Parathyroid adenoma (tissue), 2 donors: ENCODE measurements at regions not wholly inside any gene's neighbourhood (a gene's known extent, or its start where the extent isn't known, plus 50 kb on each side); places are given as distances from the start of the nearest gene placed in this dataset.

ENCODE experiments used
- H2AFZ ChIP-seq: fragments of 300-600 bp; sonication (generic); one replicate; pipeline ENCODE4 v1.7.0; 2017; ENCODE audit warnings: antibody characterized with exemption, mild to moderate bottlenecking
- H3K27ac ChIP-seq: fragments of 300-600 bp; sonication (generic); one replicate; pipeline ENCODE4 v1.7.0; 2017
- H3K27me3 ChIP-seq: fragments of 300-600 bp; sonication (generic); one replicate; pipeline ENCODE4 v1.7.0; 2017; ENCODE audit warnings: low read length; ENCODE audit not compliant: control insufficient read depth, insufficient read depth
- H3K36me3 ChIP-seq: fragments of 300-600 bp; sonication (generic); one replicate; pipeline ENCODE4 v1.7.0; 2017; ENCODE audit warnings: low read length; ENCODE audit not compliant: control insufficient read depth, insufficient read depth
- H3K4me1 ChIP-seq: fragments of 300-600 bp; sonication (generic); one replicate; pipeline ENCODE4 v1.7.0; 2017; ENCODE audit warnings: control low read depth
- H3K4me2 ChIP-seq: fragments of 300-600 bp; sonication (generic); one replicate; pipeline ENCODE4 v1.7.0; 2017; ENCODE audit warnings: low read length
- H3K4me3 ChIP-seq: fragments of 300-600 bp; sonication (generic); one replicate; pipeline ENCODE4 v1.7.0; 2017; ENCODE audit warnings: low read depth, low read length
- H3K79me2 ChIP-seq: fragments of 300-600 bp; sonication (generic); one replicate; pipeline ENCODE4 v1.7.0; 2017; ENCODE audit warnings: control low read depth
- H3K9ac ChIP-seq: fragments of 300-600 bp; sonication (generic); one replicate; pipeline ENCODE4 v1.7.0; 2017; ENCODE audit warnings: mild to moderate bottlenecking
- H3K9me3 ChIP-seq: fragments of 300-600 bp; sonication (generic); one replicate; pipeline ENCODE4 v1.7.0; 2017; ENCODE audit warnings: low read length; ENCODE audit not compliant: control insufficient read depth
- CTCF ChIP-seq: fragments of 300-600 bp; sonication (generic); IDR thresholded peaks from one replicate; pipeline ENCODE4 v1.7.0; 2017; ENCODE audit warnings: antibody characterized with exemption, mild to moderate bottlenecking
- donor health status: primary hyperparathyroidism.

- no peak overlapping the region for H2AFZ ChIP-seq
- no peak overlapping the region for H3K9ac ChIP-seq
- no peak overlapping the region for H3K4me3 ChIP-seq
- H3K4me2 ChIP-seq: no peak overlapping the region
- H3K4me1 ChIP-seq: no peaks in the 10 kb centered on the region
- H3K27ac ChIP-seq: no peak overlapping the region
- H3K36me3 ChIP-seq: no peaks in the 10 kb centered on the region
- no peaks in the 10 kb centered on the region for H3K79me2 ChIP-seq
- no peaks in the 10 kb centered on the region for H3K9me3 ChIP-seq
- TF ChIP-seq CTCF: no peak
- no peaks in the 10 kb centered on the region for H3K27me3 ChIP-seq
Observed at GRCh38 chr6:22349051-22349450, 52.2 kb upstream of the PRL start.

- no peak overlapping the region for H3K4me2 ChIP-seq
Observed at GRCh38 chr6:22349528-22349927, 52.7 kb upstream of the PRL start.

GRCh38 chr6:22350109-22350508 is 53.3 kb upstream of the PRL start:
- no peak overlapping the region for H3K27ac ChIP-seq
- H3K36me3 ChIP-seq: no peaks in the 10 kb centered on the region
- H2AFZ ChIP-seq: no peak overlapping the region
- no peaks in the 10 kb centered on the region for H3K27me3 ChIP-seq
- H3K4me1 ChIP-seq: no peaks in the 10 kb centered on the region
- no peaks in the 10 kb centered on the region for H3K79me2 ChIP-seq
- H3K9me3 ChIP-seq: no peaks in the 10 kb centered on the region
- H3K4me3 ChIP-seq: no peak overlapping the region
- H3K4me2 ChIP-seq: no peak overlapping the region
- no peak for TF ChIP-seq CTCF
- H3K9ac ChIP-seq: no peak overlapping the region

More at GRCh38 chr6:22349528-22349927, 52.7 kb upstream of the PRL start:
- no peaks in the 10 kb centered on the region for H3K27me3 ChIP-seq
- no peak for TF ChIP-seq CTCF
- no peaks in the 10 kb centered on the region for H3K79me2 ChIP-seq
- H3K27ac ChIP-seq: no peak overlapping the region
- H3K4me1 ChIP-seq: no peaks in the 10 kb centered on the region
- H3K9ac ChIP-seq: no peak overlapping the region
- no peak overlapping the region for H3K4me3 ChIP-seq
- H3K36me3 ChIP-seq: no peaks in the 10 kb centered on the region
- H3K9me3 ChIP-seq: no peaks in the 10 kb centered on the region
- H2AFZ ChIP-seq: no peak overlapping the region

GRCh38 chr6:22353101-22353500 is 56.3 kb upstream of the PRL start:
- Histone ChIP-seq H3K27ac (no peak overlapping the region), H3K9ac (no peak overlapping the region), H3K4me1 (no peaks in the 10 kb centered on the region), H3K79me2 (no peaks in the 10 kb centered on the region), H3K9me3 (no peaks in the 10 kb centered on the region), H3K36me3 (no peaks in the 10 kb centered on the region), H3K4me2 (no peak overlapping the region), H2AFZ (no peak overlapping the region), H3K4me3 (no peak overlapping the region), H3K27me3 (no peaks in the 10 kb centered on the region)
- no peak for TF ChIP-seq CTCF

GRCh38 chr6:22356362-22356940 is 59.6 kb upstream of the PRL start:
- Histone ChIP-seq H3K9ac (no peak overlapping the region), H3K27me3 (no peaks in the 10 kb centered on the region), H3K36me3 (no peaks in the 10 kb centered on the region), H3K79me2 (no peaks in the 10 kb centered on the region), H3K4me3 (no peak overlapping the region), H3K4me2 (no peak overlapping the region), H3K4me1 (no peaks in the 10 kb centered on the region), H3K27ac (no peak overlapping the region), H3K9me3 (no peaks in the 10 kb centered on the region), H2AFZ (no peak overlapping the region)
- no peak for TF ChIP-seq CTCF
